ENCODE measurements at regions not wholly inside any gene's neighbourhood (a gene's known extent, or its start where the extent isn't known, plus 50 kb on each side); places are given as distances from the start of the nearest gene placed in this dataset.
"Not testable (repeated sequence)": the region's sequence is repeated elsewhere in the genome, so short reads cannot be mapped to it uniquely, and the experiment has no call there.

GRCh38 chr5:119694284-119694683, 64.9 kb downstream of the FAM170A start:
- no peak for DNase-seq

GRCh38 chr5:119706049-119706448, 76.7 kb downstream of the FAM170A start:
- no peak for DNase-seq

GRCh38 chr5:119708076-119708790, 78.9 kb downstream of the FAM170A start:
- DNase-seq, result no peak

GRCh38 chr5:119721775-119722174, 92.4 kb downstream of the FAM170A start:
- no peak for DNase-seq

- not testable (repeated sequence) for DNase-seq
Observed at GRCh38 chr5:119725291-119725690, 95.9 kb downstream of the FAM170A start.

- DNase-seq, result no peak
Observed at GRCh38 chr5:119726544-119726943, 97.2 kb downstream of the FAM170A start.

GRCh38 chr5:119740225-119740624, 110.9 kb downstream of the FAM170A start:
- DNase-seq, result no peak

- DNase-seq, result no peak
Observed at GRCh38 chr5:119741691-119742090, 112.3 kb downstream of the FAM170A start.

- peak in 1 of 2 experiments; percentile 2 for DNase-seq
Observed at GRCh38 chr5:119742311-119742710, 113.0 kb downstream of the FAM170A start.

- peak; percentile 40 to 56 for DNase-seq
Observed at GRCh38 chr5:119743927-119744326, 114.6 kb downstream of the FAM170A start.

GRCh38 chr5:119745976-119746375, 116.6 kb downstream of the FAM170A start:
- DNase-seq, result no peak

- no peak for DNase-seq
Observed at GRCh38 chr5:119746984-119747383, 117.6 kb downstream of the FAM170A start.

- DNase-seq, result no peak
Observed at GRCh38 chr5:119750887-119751733, 121.8 kb downstream of the FAM170A start.

- no peak for DNase-seq
Observed at GRCh38 chr5:119751734-119752094, 122.4 kb downstream of the FAM170A start.

- DNase-seq, result no peak
Observed at GRCh38 chr5:119752921-119753886, 123.8 kb downstream of the FAM170A start.

GRCh38 chr5:119754825-119755224, 125.5 kb downstream of the FAM170A start:
- DNase-seq, result not testable (repeated sequence)

- DNase-seq, result no peak
Observed at GRCh38 chr5:119757276-119757675, 127.9 kb downstream of the FAM170A start.

- not testable (repeated sequence) for DNase-seq
Observed at GRCh38 chr5:119769695-119770693, 140.6 kb downstream of the FAM170A start.

- DNase-seq, result not testable (repeated sequence)
Observed at GRCh38 chr5:119780145-119780544, 150.8 kb downstream of the FAM170A start.

- DNase-seq, result no peak
Observed at GRCh38 chr5:119785057-119785456, 155.7 kb downstream of the FAM170A start.

- DNase-seq, result no peak
Observed at GRCh38 chr5:119789406-119790117, 160.2 kb downstream of the FAM170A start.

Measured in AML-193 (cell line).